ENCODE measurements at regions not wholly inside any gene's neighbourhood (a gene's known extent, or its start where the extent isn't known, plus 50 kb on each side); places are given as distances from the start of the nearest gene placed in this dataset.

DNA sequence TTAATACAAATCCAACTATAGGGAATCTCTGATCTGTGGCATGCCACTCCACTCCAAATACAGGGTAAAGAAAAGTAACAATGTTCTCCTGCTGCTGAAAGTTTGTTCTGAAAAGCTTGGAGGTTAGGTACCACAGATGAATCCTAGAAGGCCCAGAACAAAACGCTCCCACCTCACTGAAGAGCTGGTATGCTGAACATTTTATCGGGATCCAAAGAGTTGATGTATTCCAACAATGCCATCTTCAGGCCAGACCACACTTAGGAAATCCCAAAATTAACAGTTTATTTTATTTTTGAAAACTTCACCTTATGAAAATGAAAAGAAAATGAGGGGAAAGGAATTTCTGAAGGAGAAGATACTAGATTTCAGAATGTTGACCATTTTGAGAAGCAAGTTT, 145.1 kb upstream of the CDH19 start:
- H2BK20ac ChIP-seq (ENCODE audit: low read length): no peak overlapping the region
- no peaks in the 10 kb centered on the region for H3K79me2 ChIP-seq (ENCODE audit: control insufficient read depth in 1 of 2, insufficient read depth in 2 of 2, low read length in 2 of 2)
- H4K8ac ChIP-seq (ENCODE audit: extremely low read depth, insufficient read depth, low read length): no peak overlapping the region
- ChIA-PET CTCF (ENCODE audit: partially characterized antibody) (interaction anchor here (0.9 kb wide), 1 partner anchor 309 kb away, joined by 3 read pairs; no protein-coding TSS in a partner anchor), POLR2A (ENCODE audit: partially characterized antibody) (no interaction called here)
- no peak overlapping the region for H3K23ac ChIP-seq (ENCODE audit: insufficient read length)
- H3K79me1 ChIP-seq (ENCODE audit: low read depth, low read length): no peaks in the 10 kb centered on the region
- no peak overlapping the region for H3K18ac ChIP-seq (ENCODE audit: extremely low read depth, low read length)
- no peak overlapping the region for H3K9ac ChIP-seq (replicated peaks in 1 of 4; ENCODE audit: extremely low read depth in 1 of 4, low read depth in 3 of 4, low read length in 3 of 4)
- no peak overlapping the region for H2BK120ac ChIP-seq (replicated peaks; ENCODE audit: low read depth, low read length)
- H3K4me1 ChIP-seq (replicated peaks in 1 of 4; ENCODE audit: control insufficient read depth in 3 of 4, insufficient read depth in 4 of 4, low read length in 3 of 4): no peaks in the 10 kb centered on the region
- no peaks in the 10 kb centered on the region for H3K36me3 ChIP-seq (ENCODE audit: control insufficient read depth in 2 of 4, insufficient read depth in 4 of 4, low read length in 3 of 4)
- no peak for DNase-seq (ENCODE audit: low read depth in 1 of 2, low spot score in 2 of 2)
- no peak overlapping the region for H4K5ac ChIP-seq (ENCODE audit: insufficient read length, low read depth, low read length)
- H3K4me2 ChIP-seq (ENCODE audit: insufficient read depth in 1 of 2, low read depth in 2 of 2, low read length in 2 of 2): no peak overlapping the region
- H3K4me3 ChIP-seq (ENCODE audit: extremely low read depth in 1 of 4, insufficient read depth in 2 of 4, low read depth in 3 of 4, low read length in 4 of 4): no peak overlapping the region
- H4K91ac ChIP-seq (replicated peaks; ENCODE audit: insufficient read length, low read length): no peak overlapping the region
- no peak overlapping the region for H2BK12ac ChIP-seq (ENCODE audit: low read depth, low read length)
- H3K9me3 ChIP-seq (ENCODE audit: insufficient read depth in 2 of 2, low read depth in 1 of 2, low read length in 1 of 2): no peaks in the 10 kb centered on the region
- no peaks in the 10 kb centered on the region for H3K27me3 ChIP-seq (replicated peaks in 1 of 4; ENCODE audit: control insufficient read depth in 3 of 4, extremely low read depth in 1 of 4, insufficient read depth in 3 of 4, low read length in 3 of 4)
- H3K4ac ChIP-seq (replicated peaks; ENCODE audit: insufficient read length, low read depth, low read length): no peak overlapping the region
- WGBS, 2 experiments (ENCODE audit: extremely low coverage in 1 of 2, insufficient coverage in 1 of 2, insufficient read length in 1 of 2, insufficient replicate concordance in 2 of 2, low coverage in 1 of 2, low lambda C conversion rate in 2 of 2, missing lambda C conversion rate in 1 of 2): 64% methylated on average over 2 of the region's 2 CpGs; no CpG with 5 or more reads in 1 of the 2 experiments
- H3K27ac ChIP-seq (ENCODE audit: low read depth, low read length): no peak overlapping the region
- no peak overlapping the region for H3K56ac ChIP-seq (replicated peaks; ENCODE audit: insufficient read length, low read depth, low read length)
- no peak overlapping the region for H2AK5ac ChIP-seq (ENCODE audit: low read depth, low read length)
- no peaks in the 10 kb centered on the region for H4K20me1 ChIP-seq (replicated peaks in 1 of 2; ENCODE audit: control insufficient read depth in 1 of 2, insufficient read depth in 2 of 2, low read length in 2 of 2)
- FAIRE-seq: no peak
- H2BK15ac ChIP-seq (ENCODE audit: low read length): no peak overlapping the region
- H3K14ac ChIP-seq (ENCODE audit: insufficient read length): no peak overlapping the region
- H2AFZ ChIP-seq (ENCODE audit: low read length): no peak overlapping the region
- no peaks in the 10 kb centered on the region for H3K23me2 ChIP-seq (ENCODE audit: low read depth, low read length)
- no peak overlapping the region for H2BK5ac ChIP-seq (ENCODE audit: low read depth, low read length)
- TF ChIP-seq TEAD4 (IDR thresholded peaks at IDR 0.05; ENCODE audit: low read depth, low read length) (0 out of 2 replicates have a peak, but pooled peaks have one; percentile 16), RAD21 (IDR thresholded peaks at IDR 0.05 in 1 of 2, conservative IDR thresholded peaks at IDR 0.05 in 1 of 2; ENCODE audit: low read depth in 2 of 2, low read length in 2 of 2) (peak; percentile 63 to 64), CTCF (IDR thresholded peaks at IDR 0.05; ENCODE audit: control extremely low read depth in 1 of 3, insufficient read depth in 1 of 3, low read depth in 1 of 3, low read length in 3 of 3) (peak in 2 of 3 experiments; percentile 20 to 21; a peak in 2 of 4 replicates), GABPA (IDR thresholded peaks at IDR 0.05; ENCODE audit: borderline replicate concordance, insufficient read depth, low read length) (no peak), POLR2A (IDR thresholded peaks at IDR 0.05; ENCODE audit: control extremely low read depth in 1 of 2, low read depth in 2 of 2, low read length in 2 of 2) (no peak), EP300 (IDR thresholded peaks at IDR 0.05; ENCODE audit: borderline replicate concordance in 1 of 2, low read depth in 2 of 2, low read length in 2 of 2) (no peak), TAF1 (IDR thresholded peaks at IDR 0.05; ENCODE audit: low read depth, low read length) (no peak)

Measured in H1 (cell line).